ENCODE measurements at regions not wholly inside any gene's neighbourhood (a gene's known extent, or its start where the extent isn't known, plus 50 kb on each side); places are given as distances from the start of the nearest gene placed in this dataset.

- no peak for TF ChIP-seq HDAC6 (IDR thresholded peaks at IDR 0.05; ENCODE audit: low read depth, low read length)
- no peak for TF ChIP-seq HDAC2 (IDR thresholded peaks at IDR 0.05; ENCODE audit: borderline replicate concordance in 1 of 2, low read depth in 2 of 2, low read length in 2 of 2)
Measured at GRCh38 chr5:143701493-143701892, 110.5 kb upstream of the HMHB1 start (continued).
